HG03439 (cell line): ENCODE measurements at regions not wholly inside any gene's neighbourhood (a gene's known extent, or its start where the extent isn't known, plus 50 kb on each side); places are given as distances from the start of the nearest gene placed in this dataset.
"Not testable (repeated sequence)": the region's sequence is repeated elsewhere in the genome, so short reads cannot be mapped to it uniquely, and the experiment has no call there.

Source experiments
- ATAC-seq: cut with Tn5 transposase; IDR thresholded peaks from one replicate; pipeline ENCODE4 v1.9.1; 2021; ENCODE audit warnings: mild to moderate bottlenecking, moderate library complexity; ENCODE audit not compliant: unreplicated experiment

DNA sequence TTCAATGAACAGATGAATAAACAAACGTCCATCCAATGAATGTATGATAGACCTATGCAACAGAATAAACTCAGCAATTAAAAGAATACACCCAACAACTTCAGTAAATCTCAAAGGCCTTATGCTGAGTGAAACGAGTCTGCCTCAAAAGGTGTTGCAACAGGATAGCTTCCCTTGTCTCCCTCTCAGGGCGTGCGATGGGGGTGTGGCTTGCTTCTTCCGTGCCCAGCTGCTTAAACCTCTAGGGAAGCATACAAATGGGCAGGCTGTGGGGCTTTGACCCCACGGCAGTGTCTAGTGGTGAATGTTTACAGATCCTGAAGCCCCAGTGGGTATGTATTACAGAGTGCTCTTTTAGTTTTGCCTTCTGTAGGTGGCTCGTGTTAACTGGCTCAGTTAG is 87.0 kb upstream of the CCL21 start:
- ATAC-seq: no peak

DNA sequence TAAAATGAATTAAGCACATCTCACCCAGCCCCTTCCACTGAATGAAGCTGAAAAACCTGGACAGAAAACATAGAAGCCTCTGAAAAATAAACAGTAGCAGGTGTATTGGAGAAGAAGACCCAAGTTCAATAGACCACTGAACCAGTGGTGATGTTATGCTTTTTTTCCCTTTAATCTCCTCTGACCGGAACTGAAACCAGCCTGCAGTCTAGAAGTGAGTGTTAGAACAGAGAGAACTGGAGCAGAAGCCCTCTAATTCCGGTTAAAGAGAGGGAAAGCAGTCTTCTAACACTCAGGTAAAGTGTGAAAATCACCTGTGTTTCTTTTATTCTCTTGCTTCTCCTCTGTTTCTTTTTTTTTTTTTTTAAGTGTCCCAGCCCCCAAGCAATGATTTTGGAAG is 83.5 kb upstream of the CCL21 start:
- ATAC-seq: no peak

- ATAC-seq: no peak
These were observed 74.1 kb upstream of the CCL21 start for GRCh38 chr9:34783951-34784487.

DNA sequence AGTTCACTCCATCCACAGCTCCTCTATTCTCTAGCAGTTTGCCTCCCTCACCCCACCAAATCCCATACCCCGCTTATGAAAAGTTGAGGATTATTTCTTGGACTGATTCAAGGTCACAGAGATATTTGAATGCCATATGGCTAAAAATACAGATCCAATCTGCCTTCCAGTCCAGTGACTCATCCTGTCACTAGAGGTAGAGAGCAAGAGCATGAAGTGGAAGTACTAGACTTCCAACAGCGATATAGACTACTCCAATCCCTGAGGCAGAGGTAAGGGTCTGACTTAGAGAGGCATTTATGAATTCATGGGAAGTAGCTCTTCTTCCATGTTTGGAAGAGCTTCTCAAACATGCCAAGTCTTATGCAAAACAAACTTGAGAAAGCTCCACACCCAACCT is 72.4 kb upstream of the CCL21 start:
- no peak for ATAC-seq

DNA sequence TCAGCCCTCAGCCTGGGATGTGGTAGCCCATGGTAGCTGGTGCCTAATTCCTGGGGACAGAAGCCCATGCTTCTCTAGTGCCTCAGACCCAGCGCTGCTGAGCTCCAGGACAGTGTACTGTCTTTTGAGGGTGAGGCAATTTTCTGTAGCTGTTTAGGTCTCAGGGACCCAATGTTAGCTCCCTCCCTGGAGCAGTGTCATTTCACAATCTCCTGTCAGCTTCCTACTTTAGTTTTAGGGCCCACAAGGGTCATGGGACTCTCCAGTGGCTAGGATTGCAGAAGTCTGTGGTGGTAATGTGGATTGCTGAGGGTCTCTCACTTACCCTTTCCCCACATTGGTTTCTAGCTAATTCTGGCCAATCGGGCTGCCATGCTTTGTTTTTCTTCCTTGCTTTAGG is 67.7 kb upstream of the CCL21 start:
- no peak for ATAC-seq

GRCh38 chr9:34773955-34774354 is 64.0 kb upstream of the CCL21 start:
- no peak for ATAC-seq

GRCh38 chr9:34773306-34773910 is 63.5 kb upstream of the CCL21 start:
- no peak for ATAC-seq

DNA sequence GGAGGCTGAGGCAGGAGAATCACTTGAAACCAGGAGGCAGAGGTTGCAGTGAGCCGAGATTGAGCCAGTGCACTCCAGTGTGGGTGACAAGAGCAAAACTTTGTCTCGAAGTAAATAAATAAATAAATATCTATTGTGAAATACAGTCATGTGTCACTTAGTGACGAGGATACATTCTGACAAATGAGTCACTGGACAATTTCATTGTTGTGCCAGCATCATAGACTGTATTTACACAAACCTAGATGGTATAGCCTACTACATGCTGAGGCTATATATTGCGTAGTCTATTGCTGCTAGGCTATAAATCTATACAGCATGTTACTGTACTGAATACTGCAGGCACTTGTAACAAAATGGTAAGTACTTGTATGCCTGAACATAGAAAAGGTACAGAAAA is 61.1 kb upstream of the CCL21 start:
- ATAC-seq: no peak

DNA sequence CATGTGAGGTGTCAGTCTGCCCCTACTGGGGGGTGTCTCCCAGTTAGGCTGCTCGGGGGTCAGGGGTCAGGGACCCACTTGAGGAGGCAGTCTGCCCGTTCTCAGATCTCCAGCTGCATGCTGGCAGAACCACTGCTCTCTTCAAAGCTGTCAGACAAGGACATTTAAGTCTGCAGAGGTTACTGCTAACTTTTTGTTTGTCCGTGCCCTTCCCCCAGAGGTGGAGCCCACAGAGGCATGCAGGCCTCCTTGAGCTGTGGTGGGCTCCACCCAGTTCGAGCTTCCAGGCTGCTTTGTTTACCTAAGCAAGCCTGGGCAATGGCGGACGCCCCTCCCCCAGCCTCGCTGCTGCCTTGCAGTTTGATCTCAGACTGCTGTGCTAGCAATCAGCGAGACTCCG is 57.2 kb upstream of the CCL21 start:
- ATAC-seq: not testable (repeated sequence)

DNA sequence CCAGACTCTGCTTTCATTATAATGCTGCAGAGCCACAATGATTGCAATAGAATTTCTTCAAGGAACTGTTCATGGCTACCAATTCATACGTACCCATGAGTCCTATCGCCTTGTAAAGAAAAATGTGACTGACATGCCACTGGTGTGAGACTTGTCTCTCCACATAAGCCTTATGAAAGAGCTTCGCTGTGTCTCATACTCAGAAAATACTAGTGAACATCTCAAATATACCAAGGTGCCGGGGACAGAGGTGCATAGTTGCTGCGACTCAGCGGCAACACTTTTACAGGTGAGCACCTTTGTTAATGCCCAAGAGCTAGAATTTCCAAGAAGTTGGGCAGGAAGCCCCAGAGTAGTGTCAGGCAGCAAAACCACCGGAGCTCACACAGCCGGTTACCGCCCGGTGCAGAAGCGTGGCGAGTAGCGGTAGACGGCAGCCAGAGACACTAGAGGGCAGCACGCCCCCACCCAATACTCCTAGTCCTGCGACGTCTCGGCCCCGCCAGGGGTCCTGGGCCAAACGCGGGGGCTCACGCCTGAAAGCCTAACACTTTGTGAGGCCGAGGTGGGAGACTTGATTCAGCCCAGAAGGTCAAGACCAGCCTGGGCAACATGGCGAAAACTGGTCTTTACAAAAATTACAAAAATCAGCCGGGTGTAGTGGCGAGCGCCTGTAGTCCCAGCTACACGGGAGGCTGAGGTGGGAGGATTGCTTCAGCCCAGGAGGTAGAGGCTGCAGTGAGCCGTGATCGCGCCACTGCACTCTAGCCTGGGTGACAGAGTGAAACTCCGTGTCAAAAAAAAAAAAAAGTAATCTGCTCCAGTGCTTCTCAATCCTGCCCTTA is 50.5 kb upstream of the CCL21 start:
- ATAC-seq: not testable (repeated sequence)
